WTC11 (cell line): ENCODE measurements at regions not wholly inside any gene's neighbourhood (a gene's known extent, or its start where the extent isn't known, plus 50 kb on each side); places are given as distances from the start of the nearest gene placed in this dataset.

Experiments
- ATAC-seq: fragments of 200-7000 bp; cut with Tn5 transposase; 2 replicates; pipeline ENCODE4 v1.10.0; 2021; ENCODE audit warnings: mild to moderate bottlenecking, moderate library complexity
- CTCF ChIA-PET: fragments of 300-600 bp; sonication (Branson Sonifier 250); formaldehyde crosslinking; loops from one replicate; lab custom pipeline; 2021; ENCODE audit warnings: antibody characterized with exemption; lab: Charles Lee
- POLR2A ChIA-PET: fragments of 350-600 bp; sonication (Branson Sonifier 250); formaldehyde crosslinking; loops from one replicate; lab custom pipeline; 2021; ENCODE audit warnings: antibody characterized with exemption; lab: Charles Lee
- DNase-seq: peaks from one replicate; pipeline ENCODE4 v3.0.0; 2021; ENCODE audit warnings: low spot score
- H3K27ac Mint-ChIP-seq: 2 replicates; pipeline ENCODE4 v1.8.0; 2021; ENCODE audit warnings: mixed read lengths
- H3K27me3 Mint-ChIP-seq: 2 replicates; pipeline ENCODE4 v1.8.0; 2021; ENCODE audit warnings: low read depth, mild to moderate bottlenecking, moderate library complexity, mixed read lengths
- H3K36me3 Mint-ChIP-seq: 2 replicates; pipeline ENCODE4 v1.8.0; 2021; ENCODE audit warnings: mixed read lengths
- H3K4me1 Mint-ChIP-seq: 2 replicates; pipeline ENCODE4 v1.8.0; 2022; ENCODE audit warnings: mixed read lengths
- H3K4me3 Mint-ChIP-seq: 2 replicates; pipeline ENCODE4 v1.8.0; 2021; ENCODE audit warnings: mild to moderate bottlenecking, moderate library complexity, mixed read lengths
- H3K9me3 Mint-ChIP-seq: 2 replicates; pipeline ENCODE4 v1.8.0; 2021; ENCODE audit warnings: mixed read lengths
- AFF4 ChIP-seq: sonication (generic); formaldehyde crosslinking; IDR thresholded peaks from 2 replicates; pipeline ENCODE4 v1.8.1; 2023; ENCODE audit warnings: mild to moderate bottlenecking, missing genetic modification reagents, borderline replicate concordance
- ATF6 ChIP-seq: sonication (generic); formaldehyde crosslinking; IDR thresholded peaks from 2 replicates; pipeline ENCODE4 v1.8.1; 2023; ENCODE audit warnings: mild to moderate bottlenecking, missing genetic modification reagents
- ESRRA ChIP-seq: sonication (generic); formaldehyde crosslinking; IDR thresholded peaks from 2 replicates; pipeline ENCODE4 v1.8.1; 2022; ENCODE audit warnings: mild to moderate bottlenecking, missing genetic modification reagents, borderline replicate concordance
- ETV6 ChIP-seq: sonication (generic); formaldehyde crosslinking; IDR thresholded peaks from 2 replicates; pipeline ENCODE4 v1.8.1; 2022; ENCODE audit warnings: mild to moderate bottlenecking, missing genetic modification reagents
- HMGA2 ChIP-seq: fragments of 250-450 bp; sonication (Bioruptor Pico); IDR thresholded peaks from 2 replicates; pipeline ENCODE4 v1.4.0; 2021; ENCODE audit warnings: mild to moderate bottlenecking, moderate library complexity
- IRF1 ChIP-seq: sonication (generic); formaldehyde crosslinking; IDR thresholded peaks from 2 replicates; pipeline ENCODE4 v1.8.0; 2023; ENCODE audit warnings: missing genetic modification reagents
- JUN ChIP-seq: sonication (generic); formaldehyde crosslinking; IDR thresholded peaks from 2 replicates; pipeline ENCODE4 v1.8.0; 2023; ENCODE audit warnings: mild to moderate bottlenecking, missing genetic modification reagents
- NR2C2 ChIP-seq: sonication (generic); formaldehyde crosslinking; IDR thresholded peaks from 2 replicates; pipeline ENCODE4 v1.8.0; 2022; ENCODE audit warnings: mild to moderate bottlenecking, missing genetic modification reagents
- NR3C1 ChIP-seq: sonication (generic); formaldehyde crosslinking; conservative IDR thresholded peaks from 2 replicates; pipeline ENCODE4 v1.8.1; 2023; ENCODE audit warnings: low read depth, mild to moderate bottlenecking, missing genetic modification reagents
- PRDM15 ChIP-seq: sonication (generic); formaldehyde crosslinking; IDR thresholded peaks from 2 replicates; pipeline ENCODE4 v1.8.0; 2022; ENCODE audit warnings: missing genetic modification reagents
- RELA ChIP-seq: sonication (generic); formaldehyde crosslinking; IDR thresholded peaks from 2 replicates; pipeline ENCODE4 v1.8.1; 2022; ENCODE audit warnings: missing genetic modification reagents, mild to moderate bottlenecking, borderline replicate concordance
- ZNF138 ChIP-seq: sonication (generic); formaldehyde crosslinking; conservative IDR thresholded peaks from 2 replicates; pipeline ENCODE4 v1.8.1; 2022; ENCODE audit warnings: mild to moderate bottlenecking, moderate library complexity, missing genetic modification reagents
- ZNF425 ChIP-seq: fragments of 250-450 bp; sonication (Bioruptor Pico); conservative IDR thresholded peaks from 2 replicates; pipeline ENCODE4 v1.9.0; 2021; ENCODE audit warnings: mild to moderate bottlenecking
- TF ChIP-seq, protein P1 (sequence below): sonication (generic); formaldehyde crosslinking; conservative IDR thresholded peaks from 2 replicates; pipeline ENCODE4 v1.8.1; 2023; ENCODE audit warnings: mild to moderate bottlenecking, low read depth, missing genetic modification reagents, moderate library complexity
- TF ChIP-seq, protein P2 (sequence below): sonication (generic); formaldehyde crosslinking; IDR thresholded peaks from 2 replicates; pipeline ENCODE4 v1.8.0; 2022; ENCODE audit warnings: mild to moderate bottlenecking, missing genetic modification reagents
- TF ChIP-seq, protein P3 (sequence below): fragments of 250-450 bp; sonication (Bioruptor Pico); IDR thresholded peaks from 2 replicates; pipeline ENCODE4 v1.9.0; 2021; ENCODE audit warnings: mild to moderate bottlenecking
- TF ChIP-seq, protein P4 (sequence below): sonication (generic); formaldehyde crosslinking; IDR thresholded peaks from 2 replicates; pipeline ENCODE4 v1.8.0; 2022; ENCODE audit warnings: mild to moderate bottlenecking, missing genetic modification reagents

DNA sequence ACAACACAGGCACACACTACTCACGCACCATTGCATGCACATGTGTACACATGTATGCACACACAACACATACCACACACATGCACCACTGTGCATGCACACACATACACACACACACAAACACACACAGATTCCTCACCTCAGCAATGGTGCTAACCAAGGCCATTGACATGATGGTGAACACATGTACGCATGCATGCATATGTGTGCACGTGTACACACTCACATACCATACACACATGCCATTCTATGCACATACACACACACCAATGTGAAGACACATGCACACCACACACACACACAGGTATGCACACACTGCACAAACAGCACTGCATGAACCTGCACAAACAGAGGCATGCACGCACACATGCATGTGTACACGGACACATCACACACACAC, 976.0 kb downstream of the DCDC2C start:
- no peak for TF ChIP-seq RELA (CRISPR knock-in tag)
- TF ChIP-seq, protein P1, sequence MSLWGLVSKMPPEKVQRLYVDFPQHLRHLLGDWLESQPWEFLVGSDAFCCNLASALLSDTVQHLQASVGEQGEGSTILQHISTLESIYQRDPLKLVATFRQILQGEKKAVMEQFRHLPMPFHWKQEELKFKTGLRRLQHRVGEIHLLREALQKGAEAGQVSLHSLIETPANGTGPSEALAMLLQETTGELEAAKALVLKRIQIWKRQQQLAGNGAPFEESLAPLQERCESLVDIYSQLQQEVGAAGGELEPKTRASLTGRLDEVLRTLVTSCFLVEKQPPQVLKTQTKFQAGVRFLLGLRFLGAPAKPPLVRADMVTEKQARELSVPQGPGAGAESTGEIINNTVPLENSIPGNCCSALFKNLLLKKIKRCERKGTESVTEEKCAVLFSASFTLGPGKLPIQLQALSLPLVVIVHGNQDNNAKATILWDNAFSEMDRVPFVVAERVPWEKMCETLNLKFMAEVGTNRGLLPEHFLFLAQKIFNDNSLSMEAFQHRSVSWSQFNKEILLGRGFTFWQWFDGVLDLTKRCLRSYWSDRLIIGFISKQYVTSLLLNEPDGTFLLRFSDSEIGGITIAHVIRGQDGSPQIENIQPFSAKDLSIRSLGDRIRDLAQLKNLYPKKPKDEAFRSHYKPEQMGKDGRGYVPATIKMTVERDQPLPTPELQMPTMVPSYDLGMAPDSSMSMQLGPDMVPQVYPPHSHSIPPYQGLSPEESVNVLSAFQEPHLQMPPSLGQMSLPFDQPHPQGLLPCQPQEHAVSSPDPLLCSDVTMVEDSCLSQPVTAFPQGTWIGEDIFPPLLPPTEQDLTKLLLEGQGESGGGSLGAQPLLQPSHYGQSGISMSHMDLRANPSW (CRISPR knock-in tag): no peak
- no peak for TF ChIP-seq NR2C2
- no peak for TF ChIP-seq ATF6 (CRISPR knock-in tag)
- TF ChIP-seq, protein P2, sequence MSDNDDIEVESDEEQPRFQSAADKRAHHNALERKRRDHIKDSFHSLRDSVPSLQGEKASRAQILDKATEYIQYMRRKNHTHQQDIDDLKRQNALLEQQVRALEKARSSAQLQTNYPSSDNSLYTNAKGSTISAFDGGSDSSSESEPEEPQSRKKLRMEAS: no peak
- no peak for TF ChIP-seq IRF1 (CRISPR knock-in tag)
- TF ChIP-seq PRDM15 (CRISPR knock-in tag): no peak
- TF ChIP-seq ESRRA (CRISPR knock-in tag): no peak
- no peak for TF ChIP-seq ETV6
- no peak for TF ChIP-seq ZNF138 (CRISPR knock-in tag)
- no peak for TF ChIP-seq JUN (CRISPR knock-in tag)
- TF ChIP-seq, all 79 proteins: peak for 0
- DNase-seq: no peak
- Mint-ChIP-seq H3K9me3 (peaks cover 74% of the 10 kb centered on the region), H3K27ac (no peak overlapping the region), H3K27me3 (peaks cover 4% of the 10 kb centered on the region; the same call in 1 of the 2 replicates), H3K4me1 (no peaks in the 10 kb centered on the region), H3K4me3 (no peak overlapping the region), H3K36me3 (peaks cover 73% of the 10 kb centered on the region)
- POLR2A ChIA-PET: no interaction called here
- ATAC-seq: no peak
- CTCF ChIA-PET: no interaction called here

DNA sequence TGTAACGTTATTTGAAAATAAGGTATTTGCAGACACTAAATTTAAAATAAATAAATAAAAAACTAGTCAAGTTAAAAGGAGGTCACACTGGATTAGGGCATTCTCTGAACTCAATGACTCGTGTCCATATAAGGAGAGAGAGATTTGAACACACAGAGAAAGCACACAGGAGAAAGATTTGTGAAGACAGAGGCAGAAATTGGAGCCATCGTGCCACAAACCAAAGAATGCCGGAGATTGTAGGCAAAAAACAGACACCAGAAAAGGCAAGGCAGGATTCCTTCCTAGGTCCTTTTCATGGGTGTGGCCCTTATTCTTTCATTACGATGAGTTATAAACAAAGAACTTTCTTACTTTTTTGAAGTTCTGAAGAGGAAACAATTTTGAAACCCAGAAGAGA, 981.5 kb downstream of the DCDC2C start:
- Mint-ChIP-seq H3K27ac (no peak overlapping the region), H3K4me1 (no peaks in the 10 kb centered on the region), H3K36me3 (peaks cover 60% of the 10 kb centered on the region), H3K27me3 (peaks cover 10% of the 10 kb centered on the region), H3K4me3 (no peak overlapping the region), H3K9me3 (peaks cover 77% of the 10 kb centered on the region)
- ATAC-seq (no peak), DNase-seq (no peak)
- ChIA-PET CTCF (no interaction called here), POLR2A (no interaction called here)
- TF ChIP-seq AFF4 (no peak), HMGA2 (CRISPR knock-in tag) (no peak), NR3C1 (CRISPR knock-in tag) (no peak), ZNF425 (CRISPR knock-in tag) (no peak)
- TF ChIP-seq, protein P3, sequence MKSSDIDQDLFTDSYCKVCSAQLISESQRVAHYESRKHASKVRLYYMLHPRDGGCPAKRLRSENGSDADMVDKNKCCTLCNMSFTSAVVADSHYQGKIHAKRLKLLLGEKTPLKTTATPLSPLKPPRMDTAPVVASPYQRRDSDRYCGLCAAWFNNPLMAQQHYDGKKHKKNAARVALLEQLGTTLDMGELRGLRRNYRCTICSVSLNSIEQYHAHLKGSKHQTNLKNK: no peak
- TF ChIP-seq, protein P4, sequence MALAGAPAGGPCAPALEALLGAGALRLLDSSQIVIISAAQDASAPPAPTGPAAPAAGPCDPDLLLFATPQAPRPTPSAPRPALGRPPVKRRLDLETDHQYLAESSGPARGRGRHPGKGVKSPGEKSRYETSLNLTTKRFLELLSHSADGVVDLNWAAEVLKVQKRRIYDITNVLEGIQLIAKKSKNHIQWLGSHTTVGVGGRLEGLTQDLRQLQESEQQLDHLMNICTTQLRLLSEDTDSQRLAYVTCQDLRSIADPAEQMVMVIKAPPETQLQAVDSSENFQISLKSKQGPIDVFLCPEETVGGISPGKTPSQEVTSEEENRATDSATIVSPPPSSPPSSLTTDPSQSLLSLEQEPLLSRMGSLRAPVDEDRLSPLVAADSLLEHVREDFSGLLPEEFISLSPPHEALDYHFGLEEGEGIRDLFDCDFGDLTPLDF (CRISPR knock-in tag): no peak
